ENCODE measurements at regions not wholly inside any gene's neighbourhood (a gene's known extent, or its start where the extent isn't known, plus 50 kb on each side); places are given as distances from the start of the nearest gene placed in this dataset.

GRCh38 chr1:218698141-218698540, 353.0 kb downstream of the TGFB2 start:
- no peak for TF ChIP-seq POLR2A (IDR thresholded peaks at IDR 0.05)
- TF ChIP-seq CTCF (IDR thresholded peaks at IDR 0.05): no peak
- Histone ChIP-seq H3K4me1 (no peaks in the 10 kb centered on the region), H3K4me3 (no peak overlapping the region), H3K36me3 (no peaks in the 10 kb centered on the region), H3K9me3 (no peaks in the 10 kb centered on the region), H3K27me3 (no peaks in the 10 kb centered on the region), H3K27ac (no peak overlapping the region)
- no peak for DNase-seq
- intact Hi-C loops (cut with DNase I): no loop called here

- 57 to 71% methylated on average over 3 of the region's 3 CpGs for WGBS, 2 donors
- H3K36me3 ChIP-seq: no peaks in the 10 kb centered on the region
These were observed 354.3 kb downstream of the TGFB2 start for GRCh38 chr1:218699421-218699820.

GRCh38 chr1:218699865-218700264, 354.7 kb downstream of the TGFB2 start:
- no peak for DNase-seq
- H3K9me3 ChIP-seq: no peaks in the 10 kb centered on the region
- 84 to 96% methylated on average over 2 of the region's 2 CpGs for WGBS, 2 donors
- no peak overlapping the region for H3K4me3 ChIP-seq
- intact Hi-C loops (cut with DNase I): no loop called here
- no peak overlapping the region for H3K27ac ChIP-seq
- TF ChIP-seq CTCF (IDR thresholded peaks at IDR 0.05): no peak
- no peak for TF ChIP-seq POLR2A (IDR thresholded peaks at IDR 0.05)
- H3K36me3 ChIP-seq: no peaks in the 10 kb centered on the region
- H3K27me3 ChIP-seq: no peaks in the 10 kb centered on the region
- no peaks in the 10 kb centered on the region for H3K4me1 ChIP-seq

More at GRCh38 chr1:218699421-218699820, 354.3 kb downstream of the TGFB2 start:
- no peak for TF ChIP-seq POLR2A (IDR thresholded peaks at IDR 0.05)
- TF ChIP-seq CTCF (IDR thresholded peaks at IDR 0.05): no peak
- intact Hi-C loops (cut with DNase I): no loop called here
- Histone ChIP-seq H3K4me3 (no peak overlapping the region), H3K4me1 (no peaks in the 10 kb centered on the region), H3K27ac (no peak overlapping the region), H3K27me3 (no peaks in the 10 kb centered on the region), H3K9me3 (no peaks in the 10 kb centered on the region)
- DNase-seq: no peak

- WGBS, 2 donors: 85 to 89% methylated on average over 7 of the region's 7 CpGs
- H3K27ac ChIP-seq: no peak overlapping the region
- intact Hi-C loops (cut with DNase I): no loop called here
- DNase-seq: no peak
- TF ChIP-seq CTCF (IDR thresholded peaks at IDR 0.05) (no peak), POLR2A (IDR thresholded peaks at IDR 0.05) (no peak)
- no peaks in the 10 kb centered on the region for H3K27me3 ChIP-seq
- no peaks in the 10 kb centered on the region for H3K36me3 ChIP-seq
- H3K4me3 ChIP-seq: no peak overlapping the region
- no peaks in the 10 kb centered on the region for H3K9me3 ChIP-seq
- peaks cover 0 to 3% (median 0%) of the 10 kb centered on the region in 3 donors for H3K4me1 ChIP-seq
These were observed 355.5 kb downstream of the TGFB2 start for GRCh38 chr1:218700666-218701065.

- TF ChIP-seq CTCF (IDR thresholded peaks at IDR 0.05) (no peak), POLR2A (IDR thresholded peaks at IDR 0.05) (no peak)
- Histone ChIP-seq H3K27me3 (no peaks in the 10 kb centered on the region), H3K4me3 (no peak overlapping the region), H3K36me3 (no peaks in the 10 kb centered on the region), H3K4me1 (peaks cover 0 to 8% (median 0%) of the 10 kb centered on the region in 3 donors), H3K9me3 (no peaks in the 10 kb centered on the region), H3K27ac (no peak overlapping the region)
- 80 to 81% methylated on average over 3 of the region's 3 CpGs for WGBS, 2 donors
- intact Hi-C loops (cut with DNase I): no loop called here
- no peak for DNase-seq
These were observed 356.0 kb downstream of the TGFB2 start for GRCh38 chr1:218701131-218701530.

All from esophagus squamous epithelium (tissue), 5 donors.